ENCODE measurements at regions not wholly inside any gene's neighbourhood (a gene's known extent, or its start where the extent isn't known, plus 50 kb on each side); places are given as distances from the start of the nearest gene placed in this dataset.

GRCh38 chr3:35500641-35501350 lies 138.5 kb upstream of the ARPP21 start:
- H3K4me3 ChIP-seq (ENCODE audit: low read depth, poor library complexity, severe bottlenecking): no peak overlapping the region
- no peak for DNase-seq (ENCODE audit: low spot score in 2 of 2)
- intact Hi-C loops (cut with DNase I; ENCODE audit: low total_unique reads): no loop called here
- no peak for TF ChIP-seq CTCF (IDR thresholded peaks at IDR 0.05)
- no peak for TF ChIP-seq POLR2A (IDR thresholded peaks at IDR 0.05)
- 69 to 80% methylated on average over 3 of the region's 3 CpGs for WGBS, 2 donors

GRCh38 chr3:35502699-35503098 lies 136.6 kb upstream of the ARPP21 start:
- no peak for DNase-seq (ENCODE audit: low spot score in 2 of 2)
- H3K4me3 ChIP-seq (ENCODE audit: low read depth, poor library complexity, severe bottlenecking): no peak overlapping the region
- TF ChIP-seq CTCF (IDR thresholded peaks at IDR 0.05): no peak
- TF ChIP-seq POLR2A (IDR thresholded peaks at IDR 0.05): no peak
- intact Hi-C loops (cut with DNase I; ENCODE audit: low total_unique reads): no loop called here

- DNase-seq (ENCODE audit: low spot score in 2 of 2): no peak
- TF ChIP-seq POLR2A (IDR thresholded peaks at IDR 0.05) (no peak), CTCF (IDR thresholded peaks at IDR 0.05) (no peak)
- WGBS, 2 donors: 39 to 40% methylated on average over 7 of the region's 7 CpGs
- H3K4me3 ChIP-seq (ENCODE audit: low read depth, poor library complexity, severe bottlenecking): no peak overlapping the region
- intact Hi-C loops (cut with DNase I; ENCODE audit: low total_unique reads): no loop called here
These were observed 134.1 kb upstream of the ARPP21 start for GRCh38 chr3:35505181-35505580.

- intact Hi-C loops (cut with DNase I; ENCODE audit: low total_unique reads): no loop called here
- 84 to 89% methylated on average over 3 of the region's 3 CpGs for WGBS, 2 donors
- DNase-seq (ENCODE audit: low spot score in 2 of 2): no peak
- TF ChIP-seq CTCF (IDR thresholded peaks at IDR 0.05) (no peak), POLR2A (IDR thresholded peaks at IDR 0.05) (no peak)
- no peak overlapping the region for H3K4me3 ChIP-seq (ENCODE audit: low read depth, poor library complexity, severe bottlenecking)
These were observed 133.6 kb upstream of the ARPP21 start for GRCh38 chr3:35505772-35506171.

GRCh38 chr3:35519936-35520335 lies 119.4 kb upstream of the ARPP21 start:
- H3K4me3 ChIP-seq (ENCODE audit: low read depth, poor library complexity, severe bottlenecking): no peak overlapping the region
- no peak for TF ChIP-seq POLR2A (IDR thresholded peaks at IDR 0.05)
- no peak for TF ChIP-seq CTCF (IDR thresholded peaks at IDR 0.05)
- intact Hi-C loops (cut with DNase I; ENCODE audit: low total_unique reads): no loop called here
- DNase-seq (ENCODE audit: low spot score in 2 of 2): no peak

- H3K4me3 ChIP-seq (ENCODE audit: low read depth, poor library complexity, severe bottlenecking): no peak overlapping the region
- intact Hi-C loops (cut with DNase I; ENCODE audit: low total_unique reads): no loop called here
- 68 to 85% methylated on average over 3 of the region's 3 CpGs for WGBS, 2 donors
- TF ChIP-seq CTCF (IDR thresholded peaks at IDR 0.05) (no peak), POLR2A (IDR thresholded peaks at IDR 0.05) (no peak)
- DNase-seq (ENCODE audit: low spot score in 2 of 2): no peak
These were observed 118.1 kb upstream of the ARPP21 start for GRCh38 chr3:35521196-35521595.

Measured in lower leg skin (tissue), 4 donors.